A549 (cell line): ENCODE measurements at regions not wholly inside any gene's neighbourhood (a gene's known extent, or its start where the extent isn't known, plus 50 kb on each side); places are given as distances from the start of the nearest gene placed in this dataset.

ENCODE experiments used
- ATAC-seq, 2 experiments: fragments of 200-7000 bp in 1 of 2; fragments of >200 bp in 1 of 2; cut with Nextera tagmentation in 1 of 2; cut with Tn5 transposase in 1 of 2; 3 replicates each; pipeline versions ENCODE4 v1.8.0 to v1.9.1; 2018 to 2020; ENCODE audit warnings: mild to moderate bottlenecking in 1 of 2, moderate library complexity in 1 of 2
- CTCF ChIA-PET: fragments of 300-600 bp; sonication (Branson Sonifier 250); formaldehyde crosslinking; extraction: SDS; loops from one replicate; lab custom pipeline; 2021; ENCODE audit warnings: antibody characterized with exemption, inconsistent platforms; lab: Yijun Ruan, JAX
- POLR2A ChIA-PET: fragments of 350-600 bp; formaldehyde crosslinking; extraction: SDS; loops from one replicate; lab custom pipeline; 2021; ENCODE audit warnings: antibody characterized with exemption, inconsistent platforms; lab: Yijun Ruan, JAX
- DNase-seq, 2 experiments: peaks; one replicate each; pipeline versions ENCODE4 v3.0.0 to v3.0.0-alpha.2; 2011 to 2016; ENCODE audit warnings: low read depth in 1 of 2, low spot score in 1 of 2
- FAIRE-seq: peaks from 2 replicates; lab custom pipeline; 2011; peaks lifted over from hg19 to GRCh38; lab: Jason Lieb, UNC
- H3K27ac ChIP-seq, 2 experiments: fragments of >200 bp; sonication (Bioruptor Twin); formaldehyde crosslinking; 3 replicates each; pipeline ENCODE4 v1.5.1; 2016 to 2017
- H3K4me1 ChIP-seq: fragments of >200 bp; sonication (Bioruptor Twin); formaldehyde crosslinking; 3 replicates; pipeline ENCODE4 v1.6.1; 2016
- H3K4me2 ChIP-seq: fragments of >200 bp; sonication (Bioruptor Twin); formaldehyde crosslinking; 3 replicates; pipeline ENCODE4 v1.6.1; 2016
- H3K4me3 ChIP-seq: fragments of >200 bp; sonication (Bioruptor Twin); formaldehyde crosslinking; 3 replicates; pipeline ENCODE4 v1.5.1; 2016
- H3K9me3 ChIP-seq: fragments of >200 bp; sonication (Bioruptor Twin); formaldehyde crosslinking; 3 replicates; pipeline ENCODE4 v1.6.1; 2016
- ATOH8 ChIP-seq: fragments of 250-450 bp; sonication (Bioruptor Pico); IDR thresholded peaks from 2 replicates; pipeline ENCODE4 v1.5.0; 2020; ENCODE audit warnings: low read depth, mild to moderate bottlenecking, moderate library complexity
- CBX2 ChIP-seq: fragments of 200-600 bp; sonication (generic); IDR thresholded peaks from 2 replicates; pipeline ENCODE4 v1.6.1; 2016; ENCODE audit warnings: low read depth, mild to moderate bottlenecking, borderline replicate concordance
- CEBPB ChIP-seq, 2 experiments: fragments of >200 bp in 1 of 2; sonication (Bioruptor Twin) in 1 of 2; formaldehyde crosslinking in 1 of 2; IDR thresholded peaks; 2 replicates each; pipeline ENCODE4 v1.6.1; 2012 to 2016
- E2F6 ChIP-seq: IDR thresholded peaks from 2 replicates; pipeline ENCODE4 v1.6.1; 2012; ENCODE audit warnings: low read depth, borderline replicate concordance
- ELK1 ChIP-seq: fragments of 150-350 bp; IDR thresholded peaks from 2 replicates; pipeline ENCODE4 v1.6.1; 2014; ENCODE audit warnings: low read depth, mild to moderate bottlenecking, low read length
- EP300 ChIP-seq, 2 experiments: fragments of >200 bp; sonication (Bioruptor Twin); formaldehyde crosslinking; IDR thresholded peaks; 2 replicates in 1 of 2; 3 replicates in 1 of 2; pipeline ENCODE4 v1.6.1; 2016 to 2017
- FOSB ChIP-seq: fragments of 250-450 bp; sonication (Bioruptor Pico); IDR thresholded peaks from 2 replicates; pipeline ENCODE4 v1.5.0; 2020; ENCODE audit warnings: mild to moderate bottlenecking, moderate library complexity
- FOXS1 ChIP-seq: fragments of 250-450 bp; sonication (Bioruptor Pico); IDR thresholded peaks from 2 replicates; pipeline ENCODE4 v1.5.0; 2020; ENCODE audit warnings: mild to moderate bottlenecking, moderate library complexity
- HDAC2 ChIP-seq: fragments of 200-600 bp; sonication (generic); IDR thresholded peaks from 2 replicates; pipeline ENCODE4 v1.6.1; 2016
- HEYL ChIP-seq: fragments of 250-450 bp; sonication (Bioruptor Pico); IDR thresholded peaks from 2 replicates; pipeline ENCODE4 v1.8.0; 2021; ENCODE audit warnings: mild to moderate bottlenecking, moderate library complexity
- HOXB13 ChIP-seq: fragments of 250-450 bp; sonication (Bioruptor Pico); IDR thresholded peaks from 2 replicates; pipeline ENCODE4 v1.5.0; 2020; ENCODE audit warnings: low read depth, mild to moderate bottlenecking, moderate library complexity
- JUNB ChIP-seq: fragments of >200 bp; sonication (Bioruptor Twin); formaldehyde crosslinking; IDR thresholded peaks from 2 replicates; pipeline ENCODE4 v1.6.1; 2016
- MAZ ChIP-seq: fragments of 150-350 bp; IDR thresholded peaks from 2 replicates; pipeline ENCODE4 v1.6.1; 2014; ENCODE audit warnings: antibody characterized with exemption, low read depth, low read length, borderline replicate concordance
- NFE2L2 ChIP-seq: fragments of 150-350 bp; conservative IDR thresholded peaks from 2 replicates; pipeline ENCODE4 v1.6.1; 2014; ENCODE audit warnings: low read length
- NR3C1 ChIP-seq: fragments of >200 bp; sonication (Bioruptor Twin); formaldehyde crosslinking; IDR thresholded peaks from 3 replicates; pipeline ENCODE4 v1.6.1; 2017
- PBX3 ChIP-seq: IDR thresholded peaks from 2 replicates; pipeline ENCODE4 v1.6.1; 2012
- PHF8 ChIP-seq: fragments of 200-600 bp; sonication (generic); IDR thresholded peaks from 2 replicates; pipeline ENCODE4 v1.6.1; 2016; ENCODE audit warnings: low read depth, mild to moderate bottlenecking, antibody characterized with exemption, moderate library complexity, borderline replicate concordance
- RCOR1 ChIP-seq: fragments of 150-350 bp; IDR thresholded peaks from 2 replicates; pipeline ENCODE4 v1.6.1; 2014; ENCODE audit warnings: antibody characterized with exemption, low read length, low read depth
- RNF2 ChIP-seq: fragments of 200-600 bp; sonication (generic); IDR thresholded peaks from 2 replicates; pipeline ENCODE4 v1.6.1; 2016; ENCODE audit warnings: low read depth, mild to moderate bottlenecking, antibody characterized with exemption, moderate library complexity, borderline replicate concordance
- SMC3 ChIP-seq: fragments of >200 bp; sonication (Bioruptor Twin); formaldehyde crosslinking; IDR thresholded peaks from 3 replicates; pipeline ENCODE4 v1.6.1; 2018; ENCODE audit warnings: inconsistent platforms
- SREBF2 ChIP-seq: fragments of 450-650 bp; IDR thresholded peaks from 2 replicates; pipeline ENCODE4 v1.6.1; 2014; ENCODE audit warnings: mild to moderate bottlenecking, moderate library complexity
- TFCP2L1 ChIP-seq: fragments of 250-450 bp; sonication (Bioruptor Pico); IDR thresholded peaks from 2 replicates; pipeline ENCODE4 v1.5.0; 2021; ENCODE audit warnings: mild to moderate bottlenecking
- USF2 ChIP-seq: fragments of 450-650 bp; IDR thresholded peaks from 2 replicates; pipeline ENCODE4 v1.6.1; 2014; ENCODE audit warnings: antibody characterized with exemption
- ZC3H11A ChIP-seq: fragments of 450-650 bp; IDR thresholded peaks from 2 replicates; pipeline ENCODE4 v1.6.1; 2014; ENCODE audit warnings: antibody characterized with exemption, mild to moderate bottlenecking
- ZFP36 ChIP-seq: fragments of 450-650 bp; IDR thresholded peaks from 2 replicates; pipeline ENCODE4 v1.6.1; 2014; ENCODE audit warnings: borderline replicate concordance; ENCODE audit not compliant: partially characterized antibody
- ZSCAN20 ChIP-seq: fragments of 250-450 bp; sonication (Bioruptor Pico); IDR thresholded peaks from 2 replicates; pipeline ENCODE4 v1.8.0; 2022; ENCODE audit warnings: mild to moderate bottlenecking, moderate library complexity
- WGBS: methylation state at CpG from one replicate; pipeline ENCODE4 v1.1.6; 2017; ENCODE audit errors: missing lambda C conversion rate; 5-methylcytosine and 5-hydroxymethylcytosine counted together

GRCh38 chr13:104206450-104207044 is 1140.3 kb upstream of the SLC10A2 start:
- 11% methylated on average over 6 of the region's 6 CpGs for WGBS
- ATAC-seq: no peak
- no peaks in the 10 kb centered on the region for H3K9me3 ChIP-seq
- no peak overlapping the region for H3K27ac ChIP-seq
- H3K4me1 ChIP-seq: no peaks in the 10 kb centered on the region
- ChIA-PET POLR2A (no interaction called here), CTCF (no interaction called here)
- H3K4me2 ChIP-seq: no peak overlapping the region
- H3K4me3 ChIP-seq: no peak overlapping the region
- DNase-seq: no peak
- FAIRE-seq: no peak
- no peak for TF ChIP-seq ATOH8 (CRISPR knock-in tag)
- TF ChIP-seq PHF8: no peak
- no peak for TF ChIP-seq NFE2L2
- TF ChIP-seq CBX2: no peak
- TF ChIP-seq USF2: no peak
- no peak for TF ChIP-seq ZSCAN20 (CRISPR knock-in tag)
- TF ChIP-seq ZC3H11A: no peak
- no peak for TF ChIP-seq ELK1
- TF ChIP-seq CEBPB (IDR thresholded peaks at IDR 0.05): no peak
- TF ChIP-seq HOXB13 (CRISPR knock-in tag): no peak
- no peak for TF ChIP-seq JUNB
- TF ChIP-seq RNF2: no peak
- no peak for TF ChIP-seq HEYL (CRISPR knock-in tag)
- no peak for TF ChIP-seq HDAC2
- no peak for TF ChIP-seq MAZ
- no peak for TF ChIP-seq TFCP2L1 (CRISPR knock-in tag)
- TF ChIP-seq, all 56 proteins: peak for 0

GRCh38 chr13:104204177-104204576 is 1138.0 kb upstream of the SLC10A2 start:
- POLR2A ChIA-PET: no interaction called here
- CTCF ChIA-PET: no interaction called here
- Histone ChIP-seq H3K9me3 (no peaks in the 10 kb centered on the region), H3K4me3 (no peak overlapping the region), H3K4me1 (no peaks in the 10 kb centered on the region), H3K4me2 (no peak overlapping the region), H3K27ac (no peak overlapping the region)
- 0% methylated on average over 2 of the region's 2 CpGs for WGBS
- FAIRE-seq: no peak
- DNase-seq: peak in 1 of 2 experiments; percentile 3
- no peak for ATAC-seq
- TF ChIP-seq NR3C1: no peak
- TF ChIP-seq ZC3H11A: no peak
- TF ChIP-seq NFE2L2: no peak
- TF ChIP-seq PHF8: no peak
- TF ChIP-seq ZFP36: no peak
- no peak for TF ChIP-seq HDAC2
- TF ChIP-seq TFCP2L1 (CRISPR knock-in tag): no peak
- no peak for TF ChIP-seq PBX3
- TF ChIP-seq RNF2: no peak
- no peak for TF ChIP-seq E2F6
- TF ChIP-seq JUNB: no peak
- no peak for TF ChIP-seq FOSB (CRISPR knock-in tag)
- TF ChIP-seq CBX2: no peak
- TF ChIP-seq EP300 (IDR thresholded peaks at IDR 0.05): no peak
- no peak for TF ChIP-seq SMC3
- TF ChIP-seq FOXS1 (CRISPR knock-in tag): no peak
- no peak for TF ChIP-seq RCOR1
- TF ChIP-seq SREBF2: no peak
